Breast epithelium (tissue), 4 donors: ENCODE measurements at regions not wholly inside any gene's neighbourhood (a gene's known extent, or its start where the extent isn't known, plus 50 kb on each side); places are given as distances from the start of the nearest gene placed in this dataset.

Experiments used
- DNase-seq, 2 donors: peaks; one replicate each; pipeline ENCODE4 v3.0.0-alpha.2; 2019; ENCODE audit warnings: low spot score in 2 of 2
- H3K27ac ChIP-seq, 2 donors: fragments of 200-600 bp; sonication (generic) in 1 of 2; one replicate each; pipeline ENCODE4 v1.5.1; 2016 to 2019; ENCODE audit warnings: mild to moderate bottlenecking in 1 of 2
- H3K27me3 ChIP-seq, 2 donors: fragments of 200-600 bp; sonication (generic) in 1 of 2; one replicate each; pipeline versions ENCODE4 v1.5.1 to v1.6.0; 2017 to 2019; ENCODE audit warnings: control low read depth in 1 of 2, mild to moderate bottlenecking in 1 of 2
- H3K36me3 ChIP-seq: fragments of 200-600 bp; one replicate; pipeline ENCODE4 v1.5.1; 2019
- H3K4me1 ChIP-seq, 2 donors: fragments of 200-600 bp; sonication (generic); one replicate each; pipeline ENCODE4 v1.5.1; 2016 to 2019; ENCODE audit warnings: control low read depth in 1 of 2
- H3K4me3 ChIP-seq, 3 donors: fragments of 200-600 bp; sonication (generic); 1 replicate in 2 of 3; 2 replicates in 1 of 3; pipeline ENCODE4 v1.5.1; 2016 to 2019; ENCODE audit warnings: mild to moderate bottlenecking in 3 of 3, moderate library complexity in 2 of 3
- H3K9me3 ChIP-seq, 2 donors: fragments of 200-600 bp; sonication (generic) in 1 of 2; one replicate each; pipeline ENCODE4 v1.5.1; 2016 to 2019; ENCODE audit warnings: control low read depth in 1 of 2
- CTCF ChIP-seq, 3 donors: fragments of 450-650 bp; IDR thresholded peaks; one replicate each; pipeline ENCODE4 v1.5.1; 2016 to 2017; ENCODE audit warnings: antibody characterized with exemption in 3 of 3, mild to moderate bottlenecking in 3 of 3, moderate library complexity in 3 of 3
- POLR2A ChIP-seq: fragments of 450-650 bp; IDR thresholded peaks from one replicate; pipeline ENCODE4 v1.6.1; 2016; ENCODE audit warnings: antibody characterized with exemption, mild to moderate bottlenecking, moderate library complexity
- POLR2AphosphoS5 ChIP-seq, 3 donors: sonication (generic); formaldehyde crosslinking; IDR thresholded peaks; one replicate each; pipeline ENCODE4 v1.6.1; 2017; ENCODE audit warnings: antibody characterized with exemption in 3 of 3
- intact Hi-C: fragments of 100-400 bp; cut with DNase I; formaldehyde crosslinking; loops from one replicate; pipeline ENCODE4 v1.15.1; 2023; ENCODE audit warnings: low total_unique reads

- H3K27me3 ChIP-seq, result no peaks in the 10 kb centered on the region
- no peaks in the 10 kb centered on the region for H3K4me1 ChIP-seq
- no peaks in the 10 kb centered on the region for H3K36me3 ChIP-seq
- TF ChIP-seq POLR2AphosphoS5 (IDR thresholded peaks at IDR 0.05) (no peak), CTCF (IDR thresholded peaks at IDR 0.05) (no peak), POLR2A (no peak)
- H3K4me3 ChIP-seq, result no peak overlapping the region
- H3K27ac ChIP-seq, result no peak overlapping the region
- no peak for DNase-seq
- intact Hi-C loops, result no loop called here
- no peaks in the 10 kb centered on the region for H3K9me3 ChIP-seq
Measured at GRCh38 chr5:74337984-74338310, 302.6 kb downstream of the ENC1 start.

GRCh38 chr5:74337254-74337983 is 303.1 kb downstream of the ENC1 start:
- Histone ChIP-seq H3K4me1 (no peaks in the 10 kb centered on the region), H3K27ac (no peak overlapping the region), H3K27me3 (no peaks in the 10 kb centered on the region), H3K36me3 (no peaks in the 10 kb centered on the region), H3K9me3 (no peaks in the 10 kb centered on the region), H3K4me3 (no peak overlapping the region)
- DNase-seq, result no peak
- TF ChIP-seq POLR2AphosphoS5 (IDR thresholded peaks at IDR 0.05) (no peak), CTCF (IDR thresholded peaks at IDR 0.05) (no peak), POLR2A (no peak)
- intact Hi-C loops, result no loop called here

DNA sequence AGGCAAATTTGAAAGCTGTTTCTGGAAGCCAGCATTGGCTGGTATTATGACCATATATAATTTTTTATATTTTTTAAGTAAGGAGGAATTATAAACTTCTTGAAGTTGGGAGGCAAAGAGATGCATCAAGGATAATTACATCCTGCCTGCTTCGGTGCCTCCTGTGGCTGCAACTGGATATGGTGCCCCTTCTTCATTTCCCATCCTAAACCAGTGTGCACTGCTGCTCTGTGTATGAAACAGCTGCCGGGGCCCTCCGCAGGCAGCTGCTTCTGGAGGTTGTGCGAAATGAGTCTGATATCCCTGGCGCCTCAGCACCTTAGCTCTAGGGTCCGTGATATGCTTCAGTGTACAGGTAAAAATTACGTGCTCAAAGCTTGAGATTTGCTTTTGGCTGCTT is 304.2 kb downstream of the ENC1 start:
- no peaks in the 10 kb centered on the region for H3K27me3 ChIP-seq
- TF ChIP-seq POLR2AphosphoS5 (IDR thresholded peaks at IDR 0.05) (no peak), CTCF (IDR thresholded peaks at IDR 0.05) (no peak), POLR2A (no peak)
- intact Hi-C loops, result no loop called here
- DNase-seq, result no peak
- H3K27ac ChIP-seq, result no peak overlapping the region
- no peak overlapping the region for H3K4me3 ChIP-seq
- H3K4me1 ChIP-seq, result no peaks in the 10 kb centered on the region
- H3K36me3 ChIP-seq, result no peaks in the 10 kb centered on the region
- no peaks in the 10 kb centered on the region for H3K9me3 ChIP-seq

- DNase-seq, result no peak
- intact Hi-C loops, result no loop called here
- H3K27ac ChIP-seq, result no peak overlapping the region
- H3K4me1 ChIP-seq, result no peaks in the 10 kb centered on the region
- H3K36me3 ChIP-seq, result no peaks in the 10 kb centered on the region
- TF ChIP-seq POLR2A (no peak), POLR2AphosphoS5 (IDR thresholded peaks at IDR 0.05) (no peak), CTCF (IDR thresholded peaks at IDR 0.05) (no peak)
- no peaks in the 10 kb centered on the region for H3K27me3 ChIP-seq
- no peak overlapping the region for H3K4me3 ChIP-seq
- no peaks in the 10 kb centered on the region for H3K9me3 ChIP-seq
Measured at GRCh38 chr5:74334762-74335384, 305.7 kb downstream of the ENC1 start.

DNA sequence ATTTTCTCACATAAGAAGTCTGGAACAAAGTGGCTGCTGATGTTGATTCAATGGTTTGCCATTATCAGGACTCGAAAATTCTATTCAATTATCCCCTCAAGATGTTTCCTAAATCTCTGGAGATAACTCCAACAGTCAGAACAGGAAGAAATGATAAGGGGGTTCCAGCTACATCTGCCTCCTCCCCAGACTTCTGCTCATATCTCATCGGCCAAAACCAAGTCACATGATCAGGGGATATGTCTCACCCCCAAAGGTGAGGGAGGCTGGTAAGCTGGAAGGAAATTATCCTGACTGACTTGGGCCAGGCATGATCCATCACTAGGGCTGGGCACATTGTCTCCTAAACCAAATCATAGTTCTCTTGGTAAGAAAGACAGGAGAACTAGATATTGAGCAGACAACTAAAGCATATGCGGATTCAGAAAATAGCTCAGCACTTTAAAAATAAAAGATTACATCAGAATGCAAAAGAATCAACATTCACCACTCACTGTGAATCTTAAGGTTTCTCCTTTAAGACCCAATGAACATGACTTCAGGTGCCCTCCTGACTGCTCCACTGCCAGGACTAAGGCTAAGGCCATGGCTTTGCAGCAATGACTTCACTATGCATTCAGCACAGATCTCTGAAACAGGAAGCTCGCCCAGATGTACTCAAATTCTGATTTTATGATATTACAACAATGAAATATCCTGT is 306.3 kb downstream of the ENC1 start:
- no peaks in the 10 kb centered on the region for H3K36me3 ChIP-seq
- intact Hi-C loops, result no loop called here
- H3K9me3 ChIP-seq, result no peaks in the 10 kb centered on the region
- no peaks in the 10 kb centered on the region for H3K4me1 ChIP-seq
- DNase-seq, result no peak
- H3K27ac ChIP-seq, result no peak overlapping the region
- TF ChIP-seq CTCF (IDR thresholded peaks at IDR 0.05) (no peak), POLR2A (no peak), POLR2AphosphoS5 (IDR thresholded peaks at IDR 0.05) (no peak)
- no peak overlapping the region for H3K4me3 ChIP-seq
- no peaks in the 10 kb centered on the region for H3K27me3 ChIP-seq
